Neural progenitor cell (in vitro differentiated cells): ENCODE measurements at regions not wholly inside any gene's neighbourhood (a gene's known extent, or its start where the extent isn't known, plus 50 kb on each side); places are given as distances from the start of the nearest gene placed in this dataset.

ENCODE experiments used
- EZH2 ChIP-seq: fragments of 200-600 bp; sonication (generic); IDR thresholded peaks from 2 replicates; pipeline ENCODE4 v1.6.1; 2017; ENCODE audit warnings: antibody characterized with exemption, mild to moderate bottlenecking, moderate library complexity
- TF ChIP-seq, protein P1 (sequence below): fragments of 200-600 bp; sonication (generic); IDR thresholded peaks from 2 replicates; pipeline ENCODE4 v1.5.1; 2017; ENCODE audit warnings: antibody characterized with exemption, mild to moderate bottlenecking

DNA sequence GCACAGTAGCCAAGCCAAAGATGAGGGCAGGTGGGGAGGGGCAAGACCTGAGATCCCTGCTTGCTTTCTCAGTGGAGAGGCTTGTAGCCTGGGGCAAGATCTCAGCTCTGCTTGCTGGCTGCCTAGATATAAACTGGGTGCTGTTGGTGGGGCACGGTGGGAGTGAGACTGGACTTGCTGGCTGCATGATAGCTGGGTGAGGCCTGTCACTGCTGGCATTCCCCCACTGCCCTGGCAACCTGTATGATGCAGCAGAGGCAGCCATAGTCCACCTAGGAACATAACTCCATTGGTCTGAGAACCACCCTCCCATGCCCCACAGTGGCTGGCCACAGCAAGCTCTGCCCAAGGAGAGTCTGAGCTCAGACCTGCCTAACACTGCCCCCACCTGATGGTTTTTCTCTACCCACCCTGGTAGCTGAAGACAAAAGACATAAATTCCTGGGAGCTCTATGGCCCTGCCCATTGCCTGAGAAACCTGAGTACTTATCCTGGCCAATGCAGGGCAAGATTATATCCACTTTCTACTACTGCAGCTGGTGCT, 261.9 kb upstream of the DEPDC1 start:
- TF ChIP-seq, protein P1, sequence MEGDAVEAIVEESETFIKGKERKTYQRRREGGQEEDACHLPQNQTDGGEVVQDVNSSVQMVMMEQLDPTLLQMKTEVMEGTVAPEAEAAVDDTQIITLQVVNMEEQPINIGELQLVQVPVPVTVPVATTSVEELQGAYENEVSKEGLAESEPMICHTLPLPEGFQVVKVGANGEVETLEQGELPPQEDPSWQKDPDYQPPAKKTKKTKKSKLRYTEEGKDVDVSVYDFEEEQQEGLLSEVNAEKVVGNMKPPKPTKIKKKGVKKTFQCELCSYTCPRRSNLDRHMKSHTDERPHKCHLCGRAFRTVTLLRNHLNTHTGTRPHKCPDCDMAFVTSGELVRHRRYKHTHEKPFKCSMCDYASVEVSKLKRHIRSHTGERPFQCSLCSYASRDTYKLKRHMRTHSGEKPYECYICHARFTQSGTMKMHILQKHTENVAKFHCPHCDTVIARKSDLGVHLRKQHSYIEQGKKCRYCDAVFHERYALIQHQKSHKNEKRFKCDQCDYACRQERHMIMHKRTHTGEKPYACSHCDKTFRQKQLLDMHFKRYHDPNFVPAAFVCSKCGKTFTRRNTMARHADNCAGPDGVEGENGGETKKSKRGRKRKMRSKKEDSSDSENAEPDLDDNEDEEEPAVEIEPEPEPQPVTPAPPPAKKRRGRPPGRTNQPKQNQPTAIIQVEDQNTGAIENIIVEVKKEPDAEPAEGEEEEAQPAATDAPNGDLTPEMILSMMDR: no peak
- no peak for TF ChIP-seq EZH2
